GM23248 (cell line): ENCODE measurements at regions not wholly inside any gene's neighbourhood (a gene's known extent, or its start where the extent isn't known, plus 50 kb on each side); places are given as distances from the start of the nearest gene placed in this dataset.

ENCODE experiments used
- DNase-seq: peaks from one replicate; pipeline ENCODE4 v3.0.0-alpha.2; 2015
- H2AFZ ChIP-seq: fragments of 200-600 bp; sonication (generic); 2 replicates; pipeline ENCODE4 v1.6.1; 2016; ENCODE audit warnings: antibody characterized with exemption
- H3F3A ChIP-seq: fragments of 200-600 bp; sonication (generic); 2 replicates; pipeline ENCODE4 v1.6.1; 2016; ENCODE audit warnings: mild to moderate bottlenecking, antibody characterized with exemption, mixed run types; ENCODE audit not compliant: insufficient read depth
- H3K27ac ChIP-seq: fragments of 200-600 bp; sonication (generic); 2 replicates; pipeline ENCODE4 v1.5.1; 2016; ENCODE audit warnings: mild to moderate bottlenecking
- H3K27me3 ChIP-seq: fragments of 200-600 bp; sonication (generic); replicated peaks from 2 replicates; pipeline ENCODE4 v1.6.1; 2016; ENCODE audit warnings: mild to moderate bottlenecking; ENCODE audit not compliant: insufficient read depth
- H3K36me3 ChIP-seq: fragments of 200-600 bp; sonication (generic); 2 replicates; pipeline ENCODE4 v1.6.1; 2016; ENCODE audit warnings: low read depth, mild to moderate bottlenecking
- H3K4me1 ChIP-seq: fragments of 200-600 bp; sonication (generic); 2 replicates; pipeline ENCODE4 v1.6.1; 2016; ENCODE audit warnings: mild to moderate bottlenecking; ENCODE audit not compliant: insufficient read depth
- H3K4me2 ChIP-seq: fragments of 200-600 bp; sonication (generic); one replicate; pipeline ENCODE4 v1.6.1; 2016; ENCODE audit warnings: mild to moderate bottlenecking; ENCODE audit not compliant: unreplicated experiment
- H3K4me3 ChIP-seq: fragments of 200-600 bp; sonication (generic); 2 replicates; pipeline ENCODE4 v1.5.1; 2016; ENCODE audit warnings: mild to moderate bottlenecking
- H3K79me2 ChIP-seq: fragments of 200-600 bp; sonication (generic); 2 replicates; pipeline ENCODE4 v1.6.1; 2016; ENCODE audit warnings: mild to moderate bottlenecking; ENCODE audit not compliant: insufficient read depth
- H3K9ac ChIP-seq: fragments of 200-600 bp; sonication (generic); 2 replicates; pipeline ENCODE4 v1.6.1; 2016; ENCODE audit warnings: mild to moderate bottlenecking
- H3K9me2 ChIP-seq: fragments of 200-600 bp; sonication (generic); 2 replicates; pipeline ENCODE4 v1.6.1; 2016; ENCODE audit warnings: mixed run types, mild to moderate bottlenecking, moderate library complexity; ENCODE audit not compliant: insufficient read depth
- H3K9me3 ChIP-seq: fragments of 200-600 bp; sonication (generic); one replicate; pipeline ENCODE4 v1.6.1; 2017; ENCODE audit warnings: low read depth
- H4K20me1 ChIP-seq: fragments of 200-600 bp; sonication (generic); 2 replicates; pipeline ENCODE4 v1.6.0; 2016; ENCODE audit not compliant: insufficient read depth
- EZH2 ChIP-seq: fragments of 200-600 bp; sonication (generic); IDR thresholded peaks from 2 replicates; pipeline ENCODE4 v1.6.1; 2018; ENCODE audit warnings: antibody characterized with exemption, mild to moderate bottlenecking; ENCODE audit not compliant: insufficient read depth, poor library complexity, severe bottlenecking
- EZH2phosphoT487 ChIP-seq: fragments of 200-600 bp; sonication (generic); IDR thresholded peaks from 2 replicates; pipeline ENCODE4 v1.6.1; 2018; ENCODE audit warnings: antibody characterized with exemption, moderate library complexity, mild to moderate bottlenecking, low read depth; ENCODE audit not compliant: insufficient read depth
- WGBS, 2 experiments: methylation state at CpG; one replicate each; pipeline ENCODE4 v1.1.6; 2015 to 2017; ENCODE audit warnings: low lambda C conversion rate in 2 of 2, low coverage in 1 of 2; ENCODE audit errors: missing lambda C conversion rate in 2 of 2; 5-methylcytosine and 5-hydroxymethylcytosine counted together
- in situ Hi-C: fragments of 300-500 bp; cut with MboI; formaldehyde crosslinking; loops from 2 replicates; pipeline ENCODE4 v1.15.0; 2020

GRCh38 chr17:34493917-34494316 lies 85.5 kb upstream of the TMEM132E start:
- Histone ChIP-seq H3K9me3 (no peaks in the 10 kb centered on the region), H3K9me2 (no peaks in the 10 kb centered on the region), H3K36me3 (no peaks in the 10 kb centered on the region), H3K9ac (no peak overlapping the region), H3K4me2 (no peak overlapping the region), H3K79me2 (no peaks in the 10 kb centered on the region), H3K4me3 (no peak overlapping the region), H3K4me1 (no peaks in the 10 kb centered on the region), H3K27me3 (no peaks in the 10 kb centered on the region), H4K20me1 (no peaks in the 10 kb centered on the region), H3K27ac (no peak overlapping the region), H3F3A (no peaks in the 10 kb centered on the region), H2AFZ (no peak overlapping the region)
- 4 to 16% methylated on average over 3 of the region's 3 CpGs for WGBS, 2 experiments
- DNase-seq: no peak
- TF ChIP-seq EZH2phosphoT487 (no peak), EZH2 (no peak)
- in situ Hi-C loops: no loop called here

GRCh38 chr17:34487626-34488025 lies 91.8 kb upstream of the TMEM132E start:
- H3K4me2 ChIP-seq: no peak overlapping the region
- H3K27ac ChIP-seq: no peak overlapping the region
- no peaks in the 10 kb centered on the region for H3K9me3 ChIP-seq
- WGBS, 2 experiments: 8% methylated on average over 12 of the region's 12 CpGs
- H3K4me1 ChIP-seq: no peaks in the 10 kb centered on the region
- no peaks in the 10 kb centered on the region for H4K20me1 ChIP-seq
- no peak for DNase-seq
- no peak overlapping the region for H3K9ac ChIP-seq
- no peaks in the 10 kb centered on the region for H3K27me3 ChIP-seq
- no peak overlapping the region for H2AFZ ChIP-seq
- no peaks in the 10 kb centered on the region for H3K79me2 ChIP-seq
- in situ Hi-C loops: no loop called here
- no peak overlapping the region for H3K4me3 ChIP-seq
- no peaks in the 10 kb centered on the region for H3F3A ChIP-seq
- no peaks in the 10 kb centered on the region for H3K9me2 ChIP-seq
- no peaks in the 10 kb centered on the region for H3K36me3 ChIP-seq
- TF ChIP-seq EZH2 (no peak), EZH2phosphoT487 (no peak)

GRCh38 chr17:34486761-34487160 lies 92.6 kb upstream of the TMEM132E start:
- no peaks in the 10 kb centered on the region for H3K36me3 ChIP-seq
- H3K79me2 ChIP-seq: no peaks in the 10 kb centered on the region
- no peaks in the 10 kb centered on the region for H3F3A ChIP-seq
- H3K4me2 ChIP-seq: no peak overlapping the region
- no peaks in the 10 kb centered on the region for H3K9me3 ChIP-seq
- WGBS, 2 experiments: 34 to 56% methylated on average over 6 to 8 of the region's 8 CpGs
- TF ChIP-seq EZH2phosphoT487 (no peak), EZH2 (no peak)
- no peak overlapping the region for H3K9ac ChIP-seq
- H4K20me1 ChIP-seq: no peaks in the 10 kb centered on the region
- DNase-seq: no peak
- in situ Hi-C loops: no loop called here
- no peaks in the 10 kb centered on the region for H3K27me3 ChIP-seq
- no peak overlapping the region for H3K4me3 ChIP-seq
- H3K9me2 ChIP-seq: no peaks in the 10 kb centered on the region
- no peak overlapping the region for H2AFZ ChIP-seq
- no peak overlapping the region for H3K27ac ChIP-seq
- no peaks in the 10 kb centered on the region for H3K4me1 ChIP-seq

GRCh38 chr17:34485999-34486398 lies 93.4 kb upstream of the TMEM132E start:
- Histone ChIP-seq H3K4me3 (no peak overlapping the region), H3K27ac (no peak overlapping the region), H3K27me3 (no peaks in the 10 kb centered on the region), H3K9ac (no peak overlapping the region), H3K4me2 (no peak overlapping the region), H3F3A (no peaks in the 10 kb centered on the region), H3K9me3 (no peaks in the 10 kb centered on the region), H3K36me3 (no peaks in the 10 kb centered on the region), H3K9me2 (no peaks in the 10 kb centered on the region), H3K4me1 (no peaks in the 10 kb centered on the region), H2AFZ (no peak overlapping the region), H4K20me1 (no peaks in the 10 kb centered on the region), H3K79me2 (no peaks in the 10 kb centered on the region)
- WGBS, 2 experiments: 51 to 52% methylated on average over 7 of the region's 7 CpGs
- in situ Hi-C loops: no loop called here
- TF ChIP-seq EZH2 (no peak), EZH2phosphoT487 (no peak)
- DNase-seq: no peak

GRCh38 chr17:34484193-34484733 lies 95.1 kb upstream of the TMEM132E start:
- 32 to 33% methylated on average over 8 of the region's 8 CpGs for WGBS, 2 experiments
- in situ Hi-C loops: no loop called here
- no peak for TF ChIP-seq EZH2
- TF ChIP-seq EZH2phosphoT487: no peak

More at GRCh38 chr17:34484193-34484733, 95.1 kb upstream of the TMEM132E start:
- Histone ChIP-seq H3K4me1 (no peaks in the 10 kb centered on the region), H3K4me2 (no peak overlapping the region), H3K4me3 (no peak overlapping the region), H3F3A (no peaks in the 10 kb centered on the region), H3K27me3 (no peaks in the 10 kb centered on the region), H3K79me2 (no peaks in the 10 kb centered on the region), H2AFZ (no peak overlapping the region), H3K9me2 (no peaks in the 10 kb centered on the region), H3K36me3 (no peaks in the 10 kb centered on the region), H3K9ac (no peak overlapping the region), H4K20me1 (no peaks in the 10 kb centered on the region), H3K9me3 (no peaks in the 10 kb centered on the region), H3K27ac (no peak overlapping the region)
- DNase-seq: no peak
